Stimulated activated CD4-positive, alpha-beta T cell treated with anti-CD3 and anti-CD28 coated beads, Interleukin-15, amount 100 ng/mL, for 1 hour (primary cell): ENCODE measurements at regions not wholly inside any gene's neighbourhood (a gene's known extent, or its start where the extent isn't known, plus 50 kb on each side); places are given as distances from the start of the nearest gene placed in this dataset.

Source experiments
- DNase-seq, 2 donors: peaks; one replicate each; pipeline ENCODE4 v3.0.0-alpha.2; 2020; ENCODE audit warnings: low read depth in 1 of 2, low spot score in 1 of 2

DNA sequence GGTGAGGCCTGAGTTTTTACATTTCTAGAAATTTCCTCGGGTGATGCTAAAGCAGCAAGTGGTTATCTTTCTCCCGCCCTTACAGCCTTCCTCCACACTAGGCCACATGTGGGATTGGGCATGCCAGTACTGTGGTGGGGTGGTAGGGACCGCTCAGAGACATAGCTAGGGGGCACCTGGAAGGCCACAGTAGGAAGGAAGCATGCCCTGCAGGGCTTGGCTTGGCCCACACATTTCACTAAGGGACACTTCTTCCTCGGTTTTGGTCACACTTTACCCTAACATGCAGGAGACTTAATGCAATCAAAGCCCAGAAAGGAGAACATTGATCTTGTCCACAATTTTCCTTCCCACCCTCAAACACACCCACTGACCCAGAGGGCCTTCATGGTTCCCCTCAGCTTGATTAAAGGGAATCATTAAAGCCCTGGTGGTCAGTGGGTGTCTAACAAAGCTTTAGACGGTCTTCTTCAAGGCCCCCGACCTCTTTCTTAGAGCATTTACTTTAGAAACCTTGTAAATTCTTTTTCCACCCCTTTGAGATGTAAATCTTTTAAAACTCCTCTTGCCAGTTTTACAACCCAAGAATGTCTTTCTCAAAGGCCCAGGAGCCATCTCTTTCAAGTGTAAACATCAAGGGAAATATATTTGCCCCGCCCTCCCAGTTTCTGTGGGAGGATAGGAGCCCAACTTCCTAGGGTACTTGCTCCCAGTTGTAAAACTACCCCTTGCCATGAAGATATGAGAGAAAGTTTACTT, 246.4 kb upstream of the PTBP2 start:
- no peak for DNase-seq

- no peak for DNase-seq
Observed at GRCh38 chr1:96475903-96476302, 245.7 kb upstream of the PTBP2 start.

DNA sequence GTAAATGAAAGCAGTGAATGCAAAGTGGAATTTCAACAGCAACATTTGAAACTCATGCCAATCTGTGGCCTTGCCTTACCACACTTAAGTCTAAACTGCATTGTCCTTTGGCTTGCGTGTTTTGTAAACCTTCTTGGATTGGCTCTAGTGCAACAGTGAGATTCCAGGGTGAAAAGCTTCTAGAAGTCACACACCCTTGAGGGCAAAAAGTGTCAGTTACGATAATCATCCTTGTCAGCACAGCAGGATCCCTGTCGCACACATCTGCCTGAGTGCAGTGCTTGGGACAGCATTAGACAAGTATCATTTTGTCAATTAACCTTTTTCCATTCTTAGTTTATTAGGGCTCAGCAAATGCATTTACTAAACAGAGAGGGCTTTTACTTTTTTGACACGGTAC, 243.4 kb upstream of the PTBP2 start:
- no peak for DNase-seq

- no peak for DNase-seq
Observed at GRCh38 chr1:96481409-96481808, 240.2 kb upstream of the PTBP2 start.

DNA sequence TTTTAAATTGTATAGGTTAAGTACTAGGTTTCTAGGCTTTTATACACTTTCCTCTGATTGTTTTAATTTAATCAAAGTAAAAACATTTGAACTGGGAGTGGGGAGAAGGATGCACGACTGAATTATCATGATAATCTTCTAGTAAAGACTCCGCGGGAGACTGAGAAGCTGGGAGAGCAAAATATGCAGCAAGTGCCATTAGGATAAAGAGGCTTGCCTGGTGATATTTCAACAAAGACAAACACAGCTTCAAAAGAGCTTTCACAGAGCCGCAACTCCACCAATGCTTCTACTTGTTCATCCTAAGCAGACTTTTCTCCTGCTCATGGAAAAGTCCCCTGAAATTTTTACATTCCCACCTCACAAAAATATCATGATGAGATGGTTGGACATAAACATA, 239.0 kb upstream of the PTBP2 start:
- DNase-seq = no peak

GRCh38 chr1:96487394-96487793, 234.2 kb upstream of the PTBP2 start:
- no peak for DNase-seq

- DNase-seq = no peak
Observed at GRCh38 chr1:96487971-96488370, 233.6 kb upstream of the PTBP2 start.

- no peak for DNase-seq
Observed at GRCh38 chr1:96488777-96489176, 232.8 kb upstream of the PTBP2 start.

- DNase-seq = no peak
Observed at GRCh38 chr1:96492236-96492635, 229.3 kb upstream of the PTBP2 start.

DNA sequence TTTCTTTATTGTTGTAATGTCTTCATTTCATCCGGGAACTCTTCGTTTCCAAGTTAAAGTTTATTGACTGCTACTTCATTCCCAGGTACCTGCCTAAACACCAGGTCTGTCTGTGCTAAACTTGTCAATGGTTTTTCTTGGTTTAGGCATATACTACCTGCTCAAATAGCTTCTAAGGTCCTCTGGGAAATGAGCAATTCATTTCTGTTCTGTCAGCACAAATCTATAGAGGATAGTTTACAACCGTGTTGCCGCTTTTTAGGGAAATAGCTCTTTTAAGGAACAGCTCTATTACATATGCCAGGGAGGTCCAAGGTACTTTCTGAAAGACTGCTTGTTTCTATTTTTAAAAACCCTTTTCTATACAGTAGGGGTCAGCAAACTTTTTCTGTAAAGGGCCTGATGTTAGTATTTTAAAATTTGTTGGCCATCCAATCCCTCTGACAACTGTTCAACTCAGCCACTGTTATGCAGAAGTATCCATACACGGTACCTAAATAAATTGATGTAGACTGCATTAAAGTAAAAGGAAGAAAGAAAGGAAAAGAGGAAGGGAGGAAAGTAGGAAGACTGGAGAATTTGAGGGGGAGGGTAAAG, 222.7 kb upstream of the PTBP2 start:
- no peak for DNase-seq

- no peak for DNase-seq
Observed at GRCh38 chr1:96508233-96508632, 213.4 kb upstream of the PTBP2 start.

GRCh38 chr1:96509339-96509738, 212.2 kb upstream of the PTBP2 start:
- DNase-seq = no peak

GRCh38 chr1:96509951-96510350, 211.6 kb upstream of the PTBP2 start:
- no peak for DNase-seq

DNA sequence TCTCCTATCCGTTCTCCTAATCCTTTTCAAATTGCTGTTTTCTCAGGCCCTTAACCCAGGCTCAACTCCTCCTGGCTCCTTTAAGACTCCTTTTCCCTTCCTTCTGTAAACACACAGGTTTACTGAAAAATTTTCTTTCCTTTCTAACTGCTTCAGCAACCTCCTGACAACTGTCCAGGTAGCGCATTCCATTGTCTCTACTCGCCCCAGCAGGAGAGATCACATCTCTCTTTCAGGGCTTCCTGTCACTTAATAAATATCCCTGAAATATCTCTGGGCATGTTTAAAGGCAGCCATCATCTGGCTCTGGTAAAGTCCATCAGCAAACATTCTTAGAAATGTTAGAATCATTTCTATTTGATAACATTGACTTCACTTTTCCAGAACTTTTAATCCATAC, 211.2 kb upstream of the PTBP2 start:
- DNase-seq = no peak

DNA sequence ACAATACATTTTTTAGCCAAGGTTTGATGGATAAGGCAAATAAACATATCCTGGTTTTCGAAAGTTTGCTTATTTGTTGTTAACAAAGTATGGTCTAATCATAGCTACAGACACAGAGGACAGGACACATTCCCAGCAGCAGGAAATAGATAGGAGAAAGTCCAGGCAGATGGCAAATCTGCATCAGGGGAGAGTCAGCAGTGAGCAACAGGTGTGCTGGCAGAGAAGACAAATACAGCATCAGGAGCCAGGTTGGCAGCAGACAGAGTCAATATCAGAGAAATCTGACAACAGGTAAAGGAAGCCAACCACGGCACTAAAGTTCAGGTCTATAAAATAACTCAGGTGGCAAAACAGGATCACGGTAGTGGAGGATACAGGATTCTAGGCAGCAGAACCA, 210.7 kb upstream of the PTBP2 start:
- no peak for DNase-seq

DNA sequence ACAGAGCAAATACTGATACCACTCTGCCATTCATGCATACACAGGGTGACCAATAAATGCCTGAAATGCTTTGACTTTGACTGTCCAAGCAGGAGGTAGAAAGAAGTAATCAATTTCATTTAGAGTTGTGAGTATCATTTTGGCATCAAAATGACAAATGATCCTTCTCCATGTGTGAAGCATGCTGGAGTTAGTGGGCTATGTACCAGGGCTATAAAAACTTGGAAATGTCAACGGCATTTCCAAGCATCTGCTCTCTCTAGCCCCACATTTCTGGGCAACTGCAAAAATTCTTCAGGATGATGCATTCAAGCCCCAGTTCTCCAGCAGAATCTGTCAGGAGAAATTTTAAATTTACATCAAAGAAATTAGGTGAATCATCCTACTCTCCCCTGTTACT, 208.4 kb upstream of the PTBP2 start:
- no peak for DNase-seq

- no peak for DNase-seq
Observed at GRCh38 chr1:96515430-96515829, 206.2 kb upstream of the PTBP2 start.

GRCh38 chr1:96515925-96516324, 205.7 kb upstream of the PTBP2 start:
- DNase-seq = no peak

DNA sequence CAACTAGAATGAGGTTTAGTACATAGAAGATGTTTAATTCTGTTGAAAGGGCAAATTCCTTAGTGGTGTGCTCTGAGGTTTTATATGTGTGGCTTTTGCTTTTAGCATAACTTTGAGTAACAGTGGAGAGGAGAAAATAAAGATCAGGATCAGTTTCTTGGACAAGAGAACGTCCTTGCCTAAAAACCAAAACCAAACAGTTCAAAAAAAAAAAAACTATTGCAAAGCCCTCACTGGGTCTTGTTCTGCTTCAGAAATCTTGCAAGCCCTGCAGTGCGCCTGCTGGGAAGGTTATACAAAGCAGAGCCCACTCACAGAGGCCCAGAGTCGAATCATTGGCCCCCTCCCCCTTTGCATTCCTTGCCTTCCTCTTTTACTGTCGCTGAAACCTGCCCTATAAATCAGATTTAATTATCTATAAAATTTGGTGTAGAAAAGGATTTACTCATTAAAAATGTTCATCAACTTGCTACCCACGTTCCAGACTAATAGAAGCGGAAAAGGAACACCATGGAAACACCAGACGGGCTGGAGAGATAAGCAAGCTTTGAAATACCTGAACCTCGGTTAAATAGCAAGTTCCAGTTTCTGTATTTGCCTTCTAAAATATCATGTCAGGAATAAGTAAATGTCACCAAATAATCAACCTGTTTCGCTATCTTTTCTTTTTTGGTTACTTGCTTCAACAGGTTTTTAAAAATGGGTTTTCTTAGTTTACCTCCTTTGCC, 201.6 kb upstream of the PTBP2 start:
- no peak for DNase-seq

GRCh38 chr1:96520579-96520947, 201.0 kb upstream of the PTBP2 start:
- DNase-seq = no peak

DNA sequence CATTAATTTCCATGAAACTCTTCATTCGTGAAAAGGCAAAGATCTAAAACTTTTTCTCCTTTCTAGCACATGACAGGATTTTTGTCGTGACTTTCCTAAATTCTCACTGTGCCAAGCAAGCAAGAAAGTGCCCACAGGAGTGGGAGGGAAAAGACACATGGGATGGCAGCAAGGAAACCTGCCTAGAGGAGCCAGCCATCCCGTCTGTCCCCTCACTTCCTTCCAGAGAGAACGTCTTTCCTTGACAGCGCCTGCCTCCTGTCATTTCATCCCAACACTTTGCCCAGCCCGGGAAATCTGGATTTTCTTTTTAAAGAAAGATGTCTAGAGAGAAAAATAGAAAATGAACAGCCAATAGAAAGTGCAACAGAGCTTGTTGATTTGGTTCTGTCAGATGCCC, 200.6 kb upstream of the PTBP2 start:
- no peak for DNase-seq

DNA sequence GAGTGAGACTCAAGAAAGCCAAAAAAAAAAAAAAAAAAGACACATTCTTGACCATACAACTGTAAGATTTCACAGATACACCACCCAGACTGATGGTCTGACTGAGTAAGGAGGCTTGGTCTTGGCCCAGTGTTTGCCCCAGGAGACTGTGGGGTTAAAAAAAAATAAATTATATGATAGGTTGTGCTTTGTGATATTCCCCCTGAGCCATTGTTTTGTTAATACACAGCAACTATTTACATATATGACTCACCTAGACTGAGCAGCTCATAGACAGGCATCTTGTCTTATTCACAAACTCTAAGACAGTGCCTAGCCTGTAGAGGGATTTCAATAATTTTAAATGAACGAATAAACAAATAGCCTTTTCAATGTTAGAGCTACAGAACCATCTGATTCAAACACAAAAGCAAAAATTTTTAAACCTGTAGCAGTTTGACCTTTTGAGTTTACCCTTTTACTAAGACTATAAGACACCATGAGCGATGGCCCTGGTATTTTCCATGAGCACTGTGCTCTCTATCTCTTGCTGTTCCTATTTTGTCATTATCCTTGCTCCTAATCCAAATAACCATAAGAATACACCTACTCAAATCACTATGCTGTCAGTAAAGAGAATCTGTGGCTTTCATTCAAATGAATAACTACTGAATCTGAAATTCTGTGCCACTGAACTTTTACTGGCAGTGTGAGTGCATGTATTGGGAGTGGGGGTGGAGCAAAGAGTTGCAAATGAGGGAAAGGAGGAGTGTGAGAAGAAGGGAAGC, 199.4 kb upstream of the PTBP2 start:
- DNase-seq = no peak
